Brain pericyte (primary cell): ENCODE measurements at regions not wholly inside any gene's neighbourhood (a gene's known extent, or its start where the extent isn't known, plus 50 kb on each side); places are given as distances from the start of the nearest gene placed in this dataset.
"Not testable (repeated sequence)": the region's sequence is repeated elsewhere in the genome, so short reads cannot be mapped to it uniquely, and the experiment has no call there.

Experiments
- DNase-seq: peaks from one replicate; pipeline ENCODE4 v3.0.0-alpha.2; 2012; ENCODE audit warnings: low read depth, low spot score

DNA sequence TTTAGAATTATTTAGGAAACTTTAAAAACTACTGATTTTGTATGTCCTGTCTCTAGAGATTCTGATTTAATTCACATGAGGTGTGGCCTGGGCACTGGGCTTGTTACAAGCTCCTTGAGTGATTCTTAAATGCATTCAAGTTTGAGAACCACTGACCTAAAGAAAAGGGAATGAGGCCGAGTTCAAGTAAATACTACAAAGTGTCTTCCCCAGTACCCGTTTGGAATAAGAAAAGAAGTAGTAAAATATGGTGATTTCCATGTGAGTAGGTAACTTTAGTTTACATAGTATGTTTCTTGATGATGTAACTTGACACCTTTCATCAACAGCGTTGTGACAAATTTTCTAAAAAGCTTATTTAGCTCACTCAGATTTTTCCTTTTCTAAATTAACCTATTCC, 1022.9 kb upstream of the NRXN1 start:
- DNase-seq = no peak

DNA sequence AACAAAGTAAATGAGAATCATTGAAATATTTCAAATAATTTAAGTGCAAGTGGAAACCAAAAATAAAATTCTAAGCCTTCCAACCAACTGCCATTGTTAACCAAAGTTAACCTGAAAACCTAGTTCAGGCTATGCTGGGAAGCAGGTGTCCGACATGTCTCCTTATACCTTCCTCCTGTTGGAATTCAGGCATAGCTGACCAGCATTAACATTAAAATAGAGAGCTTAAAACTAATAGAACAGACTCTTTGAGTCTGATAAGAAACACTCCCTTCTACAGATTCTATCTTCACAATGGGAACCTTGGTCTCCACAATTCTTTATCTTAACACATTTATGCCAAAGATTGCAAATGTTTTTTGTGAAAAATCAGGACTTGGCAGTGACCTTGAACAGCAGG, 1004.9 kb upstream of the NRXN1 start:
- DNase-seq = no peak

DNA sequence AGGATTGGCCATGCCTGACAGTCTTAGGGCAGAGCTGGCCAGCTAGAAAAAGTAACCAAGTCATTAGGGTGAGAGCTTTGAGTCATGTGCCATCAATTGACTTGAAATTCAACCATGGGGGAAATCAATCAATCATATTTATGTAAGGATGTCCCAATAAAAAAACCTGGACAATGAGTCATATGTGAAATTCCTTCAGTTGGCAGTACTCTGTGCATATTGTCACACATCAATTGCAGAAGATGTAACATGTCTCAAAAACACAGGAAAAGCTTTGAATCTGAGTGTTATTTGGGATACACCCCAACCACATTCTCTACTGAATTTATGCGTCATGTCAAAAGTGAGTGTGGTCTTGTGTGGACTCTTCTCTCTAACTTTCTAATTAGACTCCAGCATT, 1004.1 kb upstream of the NRXN1 start:
- no peak for DNase-seq

DNA sequence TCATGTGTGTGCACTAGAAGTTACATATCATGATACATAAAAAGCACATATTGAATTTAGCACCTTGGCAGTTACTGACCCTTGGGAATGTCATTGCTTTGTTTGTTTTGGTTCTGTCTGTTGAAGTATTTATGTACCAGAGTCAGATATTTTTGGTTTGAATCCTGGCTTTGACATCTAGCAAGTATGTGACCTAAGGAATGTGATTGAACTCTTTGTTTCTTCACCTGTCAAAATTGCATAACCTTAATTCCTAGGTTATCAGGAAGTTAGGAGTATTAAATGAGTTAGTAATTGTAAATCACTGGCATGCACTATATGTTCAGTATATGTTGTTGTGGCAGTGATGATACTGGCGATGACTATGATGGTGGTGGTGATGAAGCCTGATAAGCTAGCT, 1003.5 kb upstream of the NRXN1 start:
- DNase-seq = no peak

DNA sequence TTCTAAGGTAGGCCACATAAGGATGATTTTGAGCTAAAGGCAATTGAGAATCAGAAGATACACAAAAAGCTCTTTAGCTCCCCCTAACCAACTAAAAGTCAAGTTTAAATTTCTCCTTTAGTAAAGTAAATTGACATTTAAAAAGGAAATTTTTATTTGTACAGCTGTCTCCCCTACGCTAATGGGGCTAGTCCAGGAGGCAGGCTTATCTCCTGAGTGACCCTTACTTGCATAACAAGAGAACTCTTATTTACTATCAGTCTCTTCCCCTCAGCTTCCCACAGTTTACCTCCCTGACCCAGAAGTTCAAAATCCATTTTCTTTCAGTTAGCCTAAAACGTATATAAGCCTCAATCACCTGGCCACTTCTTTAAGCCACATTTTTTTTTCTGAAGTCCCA, 1002.8 kb upstream of the NRXN1 start:
- peak; percentile 5 for DNase-seq

DNA sequence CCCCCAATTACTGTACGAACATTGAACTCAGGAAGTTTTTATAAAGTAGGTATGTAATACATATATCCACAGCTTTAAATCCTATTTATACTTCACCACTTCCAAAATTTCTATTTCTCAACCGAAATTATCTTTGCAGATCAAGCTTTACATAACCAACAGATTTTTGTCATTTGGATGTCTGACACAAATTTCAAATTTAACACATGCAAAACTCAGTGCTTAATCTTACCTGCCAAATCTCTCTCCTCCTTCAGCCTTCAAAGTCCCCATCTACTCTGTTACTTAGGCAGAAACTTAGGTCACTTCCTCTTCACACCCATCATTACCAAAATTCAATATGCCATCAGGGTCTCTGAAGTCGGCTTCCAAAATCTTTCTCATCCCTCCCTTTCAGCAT, 990.1 kb upstream of the NRXN1 start:
- DNase-seq = no peak

DNA sequence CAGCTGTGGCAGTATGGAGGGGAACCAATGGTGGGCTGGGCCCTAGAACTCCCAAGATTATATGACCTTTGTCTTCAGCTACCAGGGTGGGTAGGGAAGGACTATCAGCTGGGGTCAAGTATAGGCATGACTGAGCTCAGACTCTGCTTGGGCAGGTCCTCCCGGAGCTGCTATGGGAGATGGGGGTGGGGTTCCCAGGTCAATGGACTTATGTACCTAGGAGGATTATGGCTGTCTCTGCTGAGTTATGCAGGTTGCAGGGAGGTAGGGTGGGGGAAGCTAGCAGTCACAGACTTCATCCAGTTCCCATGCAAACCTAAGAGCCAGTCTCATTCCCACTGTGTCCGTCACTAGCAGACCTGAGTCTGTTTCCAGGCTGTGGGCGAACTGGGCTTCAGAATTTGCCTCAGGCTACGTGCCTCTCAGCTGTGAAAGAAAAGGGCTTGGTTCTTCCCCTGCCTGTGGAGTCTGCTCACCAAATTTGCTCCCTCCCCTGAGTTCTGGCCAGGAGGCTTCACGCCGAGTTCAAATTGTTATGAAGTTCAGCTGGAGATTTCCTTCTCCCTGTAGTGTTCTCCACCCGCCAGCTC, 985.8 kb upstream of the NRXN1 start:
- no peak for DNase-seq

DNA sequence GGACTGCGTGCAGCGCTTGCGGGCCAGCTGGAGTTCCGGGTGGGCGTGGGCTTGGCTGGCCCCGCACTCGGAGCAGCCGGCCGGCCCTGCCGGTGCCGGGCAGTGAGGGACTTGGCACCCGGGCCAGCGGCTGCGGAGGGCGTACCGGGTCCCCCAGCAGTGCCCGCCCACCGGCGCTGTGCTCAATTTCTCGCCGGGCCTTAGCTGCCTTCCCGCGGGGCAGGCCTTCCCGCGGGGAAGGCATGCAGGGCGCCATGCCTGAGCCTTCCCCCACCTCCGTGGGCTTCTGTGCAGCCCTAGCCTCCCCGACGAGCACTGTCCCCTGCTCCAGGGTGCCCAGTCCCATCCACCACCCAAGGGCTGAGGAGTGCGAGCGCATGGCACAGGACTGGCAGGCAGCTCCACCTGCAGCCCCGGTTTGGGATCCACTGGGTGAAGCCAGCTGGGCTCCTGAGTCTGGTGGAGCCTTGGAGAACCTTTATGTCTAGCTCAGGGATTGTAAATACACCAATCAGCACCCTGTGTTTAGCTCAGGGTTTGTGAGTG, 975.0 kb upstream of the NRXN1 start:
- not testable (repeated sequence) for DNase-seq

DNA sequence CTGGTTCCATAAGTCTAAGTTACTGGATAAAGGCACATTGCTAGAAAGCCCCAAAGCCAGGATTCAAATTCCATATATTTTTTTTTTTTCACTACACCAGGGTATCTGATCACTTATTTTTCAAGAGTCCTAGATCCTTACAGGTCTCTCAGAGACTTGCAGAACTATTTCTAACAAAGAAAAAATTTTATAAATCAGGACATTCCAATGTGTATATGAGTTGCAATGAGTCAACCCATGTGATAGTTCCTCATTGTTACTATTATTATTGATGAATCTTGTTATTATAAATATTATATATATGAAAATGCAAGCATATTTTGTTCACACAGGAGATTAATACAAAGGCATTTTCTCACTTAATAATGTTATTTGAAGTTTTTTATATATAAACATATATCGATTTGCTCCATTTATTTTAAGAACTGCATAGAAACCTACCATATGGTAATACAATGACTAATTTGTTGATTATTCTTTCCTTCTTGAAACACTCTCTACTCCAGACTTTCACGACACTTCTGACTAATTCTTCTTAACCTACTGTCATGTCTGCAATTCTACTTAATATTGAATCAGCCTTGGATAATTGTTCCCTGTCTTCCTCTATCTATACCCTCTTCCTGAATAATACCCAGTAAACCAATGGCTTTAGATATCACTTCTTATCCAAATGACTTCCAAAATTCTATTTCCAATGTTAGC, 968.4 kb upstream of the NRXN1 start:
- no peak for DNase-seq

DNA sequence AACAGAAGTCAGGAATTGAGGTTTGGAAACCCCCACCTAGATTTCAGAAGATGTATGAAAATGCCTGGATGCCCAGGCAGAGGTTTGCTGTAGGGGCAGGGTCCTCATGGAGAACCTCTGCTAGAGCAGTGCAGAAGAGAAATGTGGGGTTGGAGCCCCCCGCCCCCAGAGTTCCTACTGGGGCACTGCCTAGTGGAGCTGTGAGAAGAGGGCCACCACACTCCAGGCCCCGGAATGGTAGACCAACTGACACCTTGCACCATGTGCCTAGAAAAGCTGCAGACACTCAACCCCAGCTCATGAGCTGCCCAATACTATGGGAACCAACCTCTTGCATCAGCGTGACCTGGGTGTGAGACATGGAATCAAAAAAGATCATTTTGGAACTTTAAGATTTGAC, 967.0 kb upstream of the NRXN1 start:
- no peak for DNase-seq

DNA sequence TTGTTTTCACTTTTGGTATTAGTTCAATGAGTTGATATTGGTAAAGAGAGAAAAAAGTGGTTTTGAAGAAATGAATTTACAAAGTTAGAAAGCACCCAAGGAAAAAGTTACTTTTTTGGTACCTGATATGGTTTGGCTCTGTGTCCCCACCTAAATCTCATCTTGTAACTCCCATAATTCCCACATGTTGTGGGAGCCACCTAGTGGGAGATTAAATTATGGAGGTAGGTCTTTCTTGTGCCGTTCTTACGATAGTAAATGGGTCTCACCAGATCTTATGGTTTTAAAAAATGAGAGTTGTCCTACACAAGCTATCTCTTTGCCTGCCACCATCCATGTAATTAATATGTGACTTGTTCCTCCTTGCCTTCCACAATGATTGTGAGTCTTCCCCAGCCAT, 965.6 kb upstream of the NRXN1 start:
- DNase-seq = no peak

DNA sequence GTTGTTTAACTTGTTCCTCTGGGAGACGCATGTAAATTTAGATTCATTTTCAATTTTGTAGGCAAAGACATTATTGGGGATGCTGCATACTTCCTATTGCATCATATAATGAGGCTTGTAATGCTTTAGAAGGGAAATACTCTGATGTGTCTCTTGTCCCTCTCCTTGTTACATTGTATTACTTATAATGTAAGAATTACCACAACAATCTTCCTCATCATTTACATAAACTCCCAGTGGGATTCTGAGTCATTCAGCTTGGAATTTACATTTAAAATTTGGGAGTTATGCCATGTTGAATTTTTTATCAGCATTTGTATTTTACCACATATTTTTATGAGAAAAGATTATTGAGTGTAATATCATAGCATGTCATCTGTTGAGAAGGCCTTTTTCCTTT, 963.4 kb upstream of the NRXN1 start:
- DNase-seq = peak; percentile 11

DNA sequence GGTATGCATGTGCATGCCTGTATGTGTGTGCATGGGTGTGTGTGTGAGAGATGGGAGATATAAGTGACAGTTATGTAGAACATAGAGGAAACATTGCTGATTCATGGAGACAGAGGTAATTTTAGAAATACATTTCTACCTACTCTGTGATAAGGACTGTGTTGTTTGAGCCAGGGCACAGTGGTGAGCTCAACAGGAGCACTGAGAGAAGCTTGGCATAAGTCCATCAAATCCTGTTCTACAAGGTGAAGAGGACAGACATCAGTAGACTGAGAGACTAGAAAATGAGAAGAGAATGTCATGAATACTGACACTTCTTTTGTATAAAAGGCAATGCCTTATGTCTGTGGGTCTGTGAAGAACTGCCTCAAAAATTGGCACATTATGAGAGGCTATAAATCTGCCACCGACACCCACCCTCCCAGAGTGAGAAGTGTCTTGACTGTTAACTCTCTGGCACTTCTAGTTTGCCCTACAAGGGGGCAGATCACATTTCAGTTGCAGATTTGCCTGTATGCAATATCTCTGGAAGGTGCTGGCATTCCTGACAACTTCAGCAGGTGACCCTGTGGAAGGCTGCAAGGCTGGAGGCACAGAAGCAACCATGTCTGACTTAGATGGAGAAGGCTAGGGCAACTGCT, 962.3 kb upstream of the NRXN1 start:
- no peak for DNase-seq

DNA sequence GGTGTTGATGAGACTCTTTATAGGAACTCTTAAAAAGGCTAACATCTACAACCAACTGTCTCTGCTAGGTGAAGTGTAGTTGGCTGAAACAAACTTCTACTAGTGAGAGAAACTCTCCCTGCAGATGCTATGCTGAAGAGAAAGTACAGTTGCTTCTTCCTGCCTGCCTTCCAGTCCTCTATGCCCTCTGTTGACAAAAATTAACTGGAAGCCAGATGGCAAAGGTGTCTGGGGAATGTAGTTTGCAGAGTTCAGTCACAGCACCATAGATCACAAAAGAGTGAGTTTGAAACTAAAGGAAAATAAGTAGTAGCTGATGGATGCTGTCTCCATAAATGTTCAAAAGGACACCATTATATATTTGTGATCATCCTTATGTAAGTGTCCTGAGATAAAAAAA, 958.8 kb upstream of the NRXN1 start:
- DNase-seq = no peak

DNA sequence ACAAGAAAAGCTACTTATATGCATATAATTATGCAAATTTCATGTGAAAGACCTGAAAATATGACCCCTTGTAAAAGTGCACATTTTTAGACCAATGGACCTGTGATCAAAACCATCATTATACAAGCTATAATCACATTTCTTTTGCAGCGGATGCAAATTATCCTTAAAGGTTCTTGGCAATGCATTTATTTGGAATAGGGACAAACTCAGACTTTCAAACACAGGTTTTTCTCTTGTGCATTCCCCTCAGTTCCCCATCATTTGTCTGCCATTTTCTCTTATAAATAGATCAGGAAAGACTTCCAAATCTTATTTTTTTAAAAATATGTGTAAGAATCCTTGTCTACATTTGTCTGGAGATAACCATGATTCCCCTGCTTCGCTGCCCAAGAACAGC, 954.2 kb upstream of the NRXN1 start:
- no peak for DNase-seq

DNA sequence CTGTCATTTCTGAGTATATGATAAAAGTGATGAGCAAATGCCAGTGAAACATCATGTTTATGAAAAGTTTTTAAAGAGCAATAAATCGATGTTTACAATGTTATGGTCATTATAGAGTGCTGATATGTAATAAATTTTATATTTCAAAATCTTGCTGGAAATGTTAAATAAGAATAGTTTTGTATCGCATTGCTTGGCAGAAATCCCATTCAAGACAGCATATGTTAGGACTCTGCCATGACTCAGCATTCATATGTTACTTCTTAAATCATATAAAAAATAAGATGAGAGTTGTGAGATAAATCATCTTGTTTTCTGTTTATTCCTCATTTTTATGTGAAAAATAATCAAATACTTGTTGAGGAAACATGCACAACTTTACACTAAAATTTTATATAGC, 949.9 kb upstream of the NRXN1 start:
- DNase-seq = no peak

DNA sequence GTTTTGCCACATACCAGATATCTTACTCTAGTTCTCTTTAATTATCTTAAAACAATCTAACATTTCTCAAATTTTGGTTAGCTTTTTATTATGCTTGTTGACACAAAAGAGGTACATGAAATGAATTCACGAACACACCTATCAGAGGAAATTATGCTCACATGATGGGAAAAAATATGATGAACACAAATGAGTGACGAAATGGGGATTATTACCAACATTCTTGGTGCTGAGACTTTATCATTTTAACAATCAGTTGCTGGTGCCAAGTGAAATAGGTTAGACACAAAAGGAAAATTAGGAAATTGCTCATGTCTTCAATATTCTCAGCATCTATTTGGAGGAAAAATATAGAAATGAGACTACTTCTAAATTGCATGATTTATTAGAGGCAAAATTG, 944.7 kb upstream of the NRXN1 start:
- no peak for DNase-seq

DNA sequence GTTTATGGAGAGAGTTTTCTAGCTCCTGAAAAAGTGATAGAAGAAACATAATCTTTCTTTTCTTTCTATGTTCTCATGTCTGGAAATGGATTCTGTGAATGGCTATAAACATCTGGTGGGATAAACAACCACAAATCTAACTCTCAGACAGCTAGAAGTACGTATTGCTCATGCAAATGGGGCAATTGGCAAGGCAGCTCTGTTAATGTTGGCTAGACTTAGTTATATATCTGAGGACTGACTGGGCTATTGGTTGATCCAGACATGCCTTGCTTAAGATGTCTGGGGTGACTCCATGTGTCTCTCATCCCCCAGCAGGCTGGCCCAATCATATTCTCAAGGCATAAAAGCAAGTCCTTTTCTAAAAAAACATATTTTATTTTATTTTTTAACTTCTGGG, 939.2 kb upstream of the NRXN1 start:
- no peak for DNase-seq

DNA sequence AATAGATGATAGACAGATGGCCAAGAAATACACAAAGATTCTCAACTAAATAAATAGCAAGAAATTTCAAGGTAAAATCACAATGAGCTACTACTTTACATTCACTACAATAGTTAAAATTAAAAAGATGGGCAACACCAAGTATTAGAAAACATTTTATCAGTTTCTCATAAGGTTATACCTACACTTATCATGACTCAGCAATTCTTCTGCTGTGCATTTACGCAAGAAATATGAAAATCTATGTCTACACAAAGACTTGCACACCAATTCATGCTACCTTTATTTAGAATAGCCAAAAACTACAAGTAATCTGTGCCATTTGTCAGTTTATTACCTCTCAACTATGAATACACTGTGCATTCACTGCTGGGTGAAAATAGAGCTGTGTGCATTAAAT, 937.4 kb upstream of the NRXN1 start:
- DNase-seq = no peak

DNA sequence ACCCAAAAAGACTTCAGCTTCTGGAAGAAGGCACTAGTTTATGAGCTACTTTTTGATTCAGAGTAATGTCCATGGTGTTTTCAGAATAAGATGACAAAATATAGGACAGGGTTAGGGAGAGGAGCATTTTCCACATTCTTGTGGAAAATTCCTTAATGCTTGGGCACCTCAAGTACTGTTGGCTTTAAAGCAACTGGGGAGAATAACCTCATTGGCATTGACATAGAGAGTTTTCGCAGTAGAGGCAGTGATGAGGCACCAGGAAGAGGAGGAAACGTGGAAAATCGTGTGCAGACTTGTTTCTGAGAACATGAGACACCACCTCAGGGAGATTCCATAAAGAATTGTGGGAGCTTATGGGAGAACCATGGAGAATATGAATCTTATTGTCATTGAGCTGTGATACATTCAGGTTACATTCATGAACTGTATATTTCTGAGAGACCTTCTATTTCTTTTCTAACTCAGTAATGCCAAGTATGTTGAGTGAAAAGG, 929.0 kb upstream of the NRXN1 start:
- DNase-seq = no peak

DNA sequence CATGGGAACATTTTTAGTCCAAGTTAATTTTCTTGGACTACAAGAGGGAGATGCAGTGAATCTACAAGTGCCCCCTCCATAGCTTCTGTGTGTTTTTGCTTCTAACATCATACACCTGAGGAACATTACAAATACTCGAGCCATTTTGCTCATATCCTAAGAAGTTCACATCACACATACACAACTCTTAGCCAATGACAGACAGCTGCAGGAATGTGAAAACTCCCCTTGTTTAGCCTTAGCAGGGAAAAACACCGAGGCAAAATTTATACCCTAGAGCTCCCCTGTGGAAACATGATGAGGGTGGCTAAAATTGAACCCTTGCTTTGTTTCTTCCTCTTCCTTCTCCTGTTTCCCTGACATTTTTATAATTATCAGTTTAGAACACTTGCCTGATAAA, 928.3 kb upstream of the NRXN1 start:
- DNase-seq = no peak

DNA sequence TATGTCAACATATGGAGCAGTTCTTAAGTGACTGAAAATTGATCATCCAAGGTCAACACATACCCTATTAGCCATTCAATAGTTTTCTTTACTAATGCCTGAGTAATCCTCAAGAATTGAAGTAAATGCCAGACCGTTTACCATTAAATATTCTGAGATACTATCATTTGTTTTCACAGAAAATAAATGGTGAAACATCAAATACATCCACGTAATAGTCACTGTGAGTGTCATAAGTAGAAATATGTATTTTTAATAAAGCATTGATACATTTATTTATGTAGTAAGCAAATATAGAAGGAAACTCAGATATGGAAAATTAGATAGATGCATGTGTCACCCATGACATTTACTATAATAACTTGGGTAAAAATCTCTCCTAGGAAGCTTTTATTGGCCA, 927.8 kb upstream of the NRXN1 start:
- no peak for DNase-seq

DNA sequence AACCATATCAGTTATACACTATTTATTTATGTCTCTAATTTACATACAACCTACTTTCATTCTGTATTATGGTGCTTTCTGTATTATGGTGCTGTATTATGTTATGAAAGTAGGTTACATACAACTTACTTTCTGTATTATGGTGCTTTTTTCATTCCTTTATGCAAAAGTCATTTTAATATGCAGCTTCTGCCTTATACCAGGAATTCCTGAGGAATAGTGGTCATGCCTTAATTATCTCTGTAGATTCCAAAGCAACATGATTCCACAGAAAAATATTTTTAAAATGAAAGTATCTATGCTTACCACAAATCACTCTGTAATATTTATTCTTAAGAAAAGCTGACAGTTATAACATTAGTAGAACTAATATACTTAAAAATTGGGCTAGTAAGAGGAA, 922.0 kb upstream of the NRXN1 start:
- DNase-seq = no peak
